OCI-LY3 (cell line): ENCODE measurements at regions not wholly inside any gene's neighbourhood (a gene's known extent, or its start where the extent isn't known, plus 50 kb on each side); places are given as distances from the start of the nearest gene placed in this dataset.

ENCODE experiments used
- H2AFZ ChIP-seq: fragments of 200-600, 300-600 bp; shearing (Covaris generic); 2 replicates; pipeline ENCODE4 v1.6.0; 2014; ENCODE audit warnings: antibody characterized with exemption, low read depth, low read length
- H3K27ac ChIP-seq: fragments of 200-600, 300-600 bp; sonication (generic); 2 replicates; pipeline ENCODE4 v1.5.1; 2014; ENCODE audit warnings: mild to moderate bottlenecking, low read length, moderate library complexity, mixed read lengths
- H3K27me3 ChIP-seq: fragments of 200-600, 300-600 bp; sonication (generic); 2 replicates; pipeline ENCODE4 v1.6.1; 2014; ENCODE audit warnings: low read depth, low read length, mixed read lengths
- H3K36me3 ChIP-seq: fragments of 200-600, 300-600 bp; sonication (generic); replicated peaks from 2 replicates; pipeline ENCODE3; 2014; ENCODE audit warnings: low read depth, low read length, mixed read lengths
- H3K4me1 ChIP-seq: fragments of 300-600, 200-600 bp; sonication (generic); 2 replicates; pipeline ENCODE4 v1.6.1; 2014; ENCODE audit warnings: low read length, mixed read lengths
- H3K4me2 ChIP-seq: fragments of 200-600, 300-600 bp; sonication (generic); 2 replicates; pipeline ENCODE4 v1.6.1; 2014; ENCODE audit warnings: low read length, mixed read lengths
- H3K4me3 ChIP-seq: fragments of 300-600, 200-600 bp; sonication (generic); 2 replicates; pipeline ENCODE4 v1.5.1; 2014; ENCODE audit warnings: antibody characterized with exemption, mild to moderate bottlenecking, low read length, moderate library complexity
- H3K79me2 ChIP-seq: fragments of 300-600, 200-600 bp; shearing (Covaris generic); 2 replicates; pipeline ENCODE4 v1.6.1; 2014; ENCODE audit warnings: mild to moderate bottlenecking, low read length, mixed read lengths
- H3K9ac ChIP-seq: fragments of 300-600, 200-600 bp; shearing (Covaris generic); 2 replicates; pipeline ENCODE4 v1.6.0; 2014; ENCODE audit warnings: mild to moderate bottlenecking, low read length, moderate library complexity
- H3K9me3 ChIP-seq: fragments of 200-600, 300-600 bp; shearing (Covaris generic); 2 replicates; pipeline ENCODE4 v1.6.1; 2014; ENCODE audit warnings: low read length, mixed read lengths; ENCODE audit not compliant: insufficient read depth
- H4K20me1 ChIP-seq: fragments of 200-600, 300-600 bp; sonication (generic); 2 replicates; pipeline ENCODE4 v1.6.1; 2016; ENCODE audit warnings: low read length, mixed read lengths; ENCODE audit not compliant: insufficient read depth
- CTCF ChIP-seq: fragments of 200-600, 300-600 bp; sonication (generic); IDR thresholded peaks from 2 replicates; pipeline ENCODE4 v1.5.1; 2014; ENCODE audit warnings: antibody characterized with exemption, low read length, low read depth
- EZH2phosphoT487 ChIP-seq: fragments of 200-600 bp; shearing (Covaris generic); IDR thresholded peaks from 2 replicates; pipeline ENCODE4 v1.6.1; 2018; ENCODE audit warnings: antibody characterized with exemption, mixed run types, low read depth

- H3K4me2 ChIP-seq: no peak overlapping the region
- TF ChIP-seq EZH2phosphoT487: no peak
- no peak for TF ChIP-seq CTCF
- H2AFZ ChIP-seq: no peak overlapping the region
These were observed 1383.6 kb downstream of the ZPLD1 start for GRCh38 chr3:103818398-103818797.

GRCh38 chr3:103818800-103819199 is 1384.0 kb downstream of the ZPLD1 start:
- Histone ChIP-seq H2AFZ (no peak overlapping the region), H3K4me2 (no peak overlapping the region)

More at GRCh38 chr3:103818398-103818797, 1383.6 kb downstream of the ZPLD1 start:
- Histone ChIP-seq H3K79me2 (no peaks in the 10 kb centered on the region), H4K20me1 (no peaks in the 10 kb centered on the region), H3K27me3 (no peaks in the 10 kb centered on the region), H3K9ac (no peak overlapping the region), H3K4me1 (no peaks in the 10 kb centered on the region), H3K9me3 (no peaks in the 10 kb centered on the region), H3K27ac (no peak overlapping the region), H3K36me3 (no peaks in the 10 kb centered on the region), H3K4me3 (no peak overlapping the region)

GRCh38 chr3:103825586-103825985 is 1390.8 kb downstream of the ZPLD1 start:
- no peaks in the 10 kb centered on the region for H4K20me1 ChIP-seq
- H3K9ac ChIP-seq: no peak overlapping the region
- TF ChIP-seq EZH2phosphoT487 (no peak), CTCF (no peak)
- no peaks in the 10 kb centered on the region for H3K9me3 ChIP-seq
- H3K4me2 ChIP-seq: no peak overlapping the region
- no peaks in the 10 kb centered on the region for H3K4me1 ChIP-seq
- no peak overlapping the region for H3K4me3 ChIP-seq
- no peaks in the 10 kb centered on the region for H3K27me3 ChIP-seq
- no peak overlapping the region for H2AFZ ChIP-seq
- H3K36me3 ChIP-seq: no peaks in the 10 kb centered on the region
- no peak overlapping the region for H3K27ac ChIP-seq
- H3K79me2 ChIP-seq: no peaks in the 10 kb centered on the region

More at GRCh38 chr3:103818800-103819199, 1384.0 kb downstream of the ZPLD1 start:
- Histone ChIP-seq H3K79me2 (no peaks in the 10 kb centered on the region), H3K27ac (no peak overlapping the region), H3K9me3 (no peaks in the 10 kb centered on the region), H3K4me1 (no peaks in the 10 kb centered on the region), H4K20me1 (no peaks in the 10 kb centered on the region), H3K27me3 (no peaks in the 10 kb centered on the region), H3K4me3 (no peak overlapping the region), H3K9ac (no peak overlapping the region), H3K36me3 (no peaks in the 10 kb centered on the region)
- TF ChIP-seq EZH2phosphoT487: no peak
- no peak for TF ChIP-seq CTCF

GRCh38 chr3:103829723-103830326 is 1395.0 kb downstream of the ZPLD1 start:
- no peak overlapping the region for H2AFZ ChIP-seq
- no peak overlapping the region for H3K27ac ChIP-seq
- H3K4me3 ChIP-seq: no peak overlapping the region
- no peaks in the 10 kb centered on the region for H3K79me2 ChIP-seq
- no peak overlapping the region for H3K9ac ChIP-seq
- H3K27me3 ChIP-seq: no peaks in the 10 kb centered on the region
- no peaks in the 10 kb centered on the region for H3K36me3 ChIP-seq
- TF ChIP-seq EZH2phosphoT487 (no peak), CTCF (no peak)
- no peaks in the 10 kb centered on the region for H3K4me1 ChIP-seq
- H4K20me1 ChIP-seq: no peaks in the 10 kb centered on the region
- H3K9me3 ChIP-seq: no peaks in the 10 kb centered on the region
- H3K4me2 ChIP-seq: no peak overlapping the region
